HEK293 (cell line): ENCODE measurements at regions not wholly inside any gene's neighbourhood (a gene's known extent, or its start where the extent isn't known, plus 50 kb on each side); places are given as distances from the start of the nearest gene placed in this dataset.

Experiments used
- CTCF ChIP-seq: fragments of 450-650 bp; formaldehyde crosslinking; IDR thresholded peaks from 2 replicates; pipeline ENCODE4 v1.5.1; 2016; ENCODE audit warnings: missing biosample characterization, missing genetic modification characterization
- OSR2 ChIP-seq: fragments of 450-650 bp; formaldehyde crosslinking; IDR thresholded peaks from 2 replicates; pipeline ENCODE4 v1.5.1; 2016; ENCODE audit warnings: missing biosample characterization, missing genetic modification characterization
- REST ChIP-seq: fragments of 450-650 bp; formaldehyde crosslinking; IDR thresholded peaks from 2 replicates; pipeline ENCODE4 v1.5.1; 2016; ENCODE audit warnings: missing biosample characterization, missing genetic modification characterization
- SP2 ChIP-seq: fragments of 450-650 bp; formaldehyde crosslinking; IDR thresholded peaks from 2 replicates; pipeline ENCODE4 v1.5.1; 2016; ENCODE audit warnings: missing biosample characterization, missing genetic modification characterization
- WT1 ChIP-seq: fragments of 450-650 bp; formaldehyde crosslinking; IDR thresholded peaks from 2 replicates; pipeline ENCODE4 v1.5.1; 2016; ENCODE audit warnings: missing biosample characterization, missing genetic modification characterization
- YY1 ChIP-seq: fragments of 450-650 bp; formaldehyde crosslinking; IDR thresholded peaks from 2 replicates; pipeline ENCODE4 v1.5.1; 2018; ENCODE audit warnings: missing biosample characterization, missing genetic modification characterization
- YY2 ChIP-seq: fragments of 450-650 bp; formaldehyde crosslinking; IDR thresholded peaks from 2 replicates; pipeline ENCODE4 v1.5.1; 2016; ENCODE audit warnings: missing biosample characterization, missing genetic modification characterization
- ZNF214 ChIP-seq: fragments of 450-650 bp; formaldehyde crosslinking; IDR thresholded peaks from 2 replicates; pipeline ENCODE4 v1.5.1; 2017; ENCODE audit warnings: missing biosample characterization, mild to moderate bottlenecking, missing genetic modification characterization, borderline replicate concordance
- ZNF274 ChIP-seq, 2 experiments: fragments of 200-500 bp in 1 of 2; fragments of 450-650 bp in 1 of 2; sonication (Bioruptor generic) in 1 of 2; formaldehyde crosslinking in 1 of 2; IDR thresholded peaks; 2 replicates each; pipeline versions ENCODE4 v1.5.1 to v1.6.1; 2014 to 2016; ENCODE audit warnings: borderline replicate concordance in 1 of 2, inconsistent platforms in 1 of 2, low read length in 1 of 2, missing biosample characterization in 1 of 2, missing genetic modification characterization in 1 of 2
- ZNF362 ChIP-seq: fragments of 450-650 bp; formaldehyde crosslinking; IDR thresholded peaks from 2 replicates; pipeline ENCODE4 v1.5.1; 2016; ENCODE audit warnings: missing biosample characterization, missing genetic modification characterization
- ZNF623 ChIP-seq: fragments of 450-650 bp; formaldehyde crosslinking; IDR thresholded peaks from 2 replicates; pipeline ENCODE4 v1.5.1; 2016; ENCODE audit warnings: missing biosample characterization, missing genetic modification characterization
- ZNF670 ChIP-seq: fragments of 450-650 bp; formaldehyde crosslinking; IDR thresholded peaks from 2 replicates; pipeline ENCODE4 v1.5.1; 2016; ENCODE audit warnings: missing biosample characterization, missing genetic modification characterization, low read depth
- ZSCAN30 ChIP-seq: fragments of 450-650 bp; IDR thresholded peaks from 2 replicates; pipeline ENCODE4 v1.5.1; 2018; ENCODE audit warnings: missing biosample characterization, mild to moderate bottlenecking, missing genetic modification characterization, moderate library complexity

GRCh38 chr12:130253866-130254265, 83.8 kb upstream of the PIWIL1 start:
- TF ChIP-seq SP2 (no peak), ZNF274 (IDR thresholded peaks at IDR 0.05; ENCODE audit: low read length) (no peak), ZNF274 (tag by site-specific recombination; IDR thresholded peaks at IDR 0.05; ENCODE audit: borderline replicate concordance) (no peak), ZNF214 (tag by site-specific recombination) (no peak), CTCF (tag by site-specific recombination) (no peak), ZNF362 (no peak), ZNF623 (tag by site-specific recombination) (no peak), ZSCAN30 (tag by site-specific recombination) (no peak), YY1 (no peak), YY2 (tag by site-specific recombination) (no peak), OSR2 (tag by site-specific recombination) (no peak), ZNF670 (no peak), REST (tag by site-specific recombination) (no peak), WT1 (tag by site-specific recombination) (no peak)
